ENCODE measurements at regions not wholly inside any gene's neighbourhood (a gene's known extent, or its start where the extent isn't known, plus 50 kb on each side); places are given as distances from the start of the nearest gene placed in this dataset.
A peak's percentile ranks its signal among the peaks of the same experiment; 100 is the strongest.

GRCh38 chr1:67597336-67597735 is 87.7 kb upstream of the GADD45A start:
- Histone ChIP-seq H3K27ac (no peak overlapping the region), H3F3A (ENCODE audit: insufficient read depth) (no peaks in the 10 kb centered on the region), H3K4me3 (no peak overlapping the region), H3K4me1 (ENCODE audit: insufficient read depth) (no peaks in the 10 kb centered on the region), H3K4me2 (ENCODE audit: unreplicated experiment) (no peak overlapping the region), H3K27me3 (replicated peaks; ENCODE audit: insufficient read depth) (no peaks in the 10 kb centered on the region), H4K20me1 (ENCODE audit: insufficient read depth) (no peaks in the 10 kb centered on the region), H3K9me3 (ENCODE audit: low read depth) (no peaks in the 10 kb centered on the region), H2AFZ (no peak overlapping the region), H3K9ac (no peak overlapping the region), H3K79me2 (ENCODE audit: insufficient read depth) (no peaks in the 10 kb centered on the region), H3K36me3 (ENCODE audit: low read depth) (no peaks in the 10 kb centered on the region), H3K9me2 (ENCODE audit: insufficient read depth) (no peaks in the 10 kb centered on the region)
- DNase-seq: no peak
- 42 to 47% methylated on average over 3 of the region's 3 CpGs for WGBS, 2 experiments (ENCODE audit: low coverage in 1 of 2, low lambda C conversion rate in 2 of 2, missing lambda C conversion rate in 2 of 2)
- in situ Hi-C loops (cut with MboI): no loop called here
- TF ChIP-seq EZH2 (IDR thresholded peaks at IDR 0.05; ENCODE audit: insufficient read depth, poor library complexity, severe bottlenecking) (no peak), EZH2phosphoT487 (IDR thresholded peaks at IDR 0.05; ENCODE audit: insufficient read depth, low read depth) (no peak)

- no peaks in the 10 kb centered on the region for H3K79me2 ChIP-seq (ENCODE audit: insufficient read depth)
- TF ChIP-seq EZH2phosphoT487 (IDR thresholded peaks at IDR 0.05; ENCODE audit: insufficient read depth, low read depth) (no peak), EZH2 (IDR thresholded peaks at IDR 0.05; ENCODE audit: insufficient read depth, poor library complexity, severe bottlenecking) (no peak)
- no peaks in the 10 kb centered on the region for H4K20me1 ChIP-seq (ENCODE audit: insufficient read depth)
- no peaks in the 10 kb centered on the region for H3K9me3 ChIP-seq (ENCODE audit: low read depth)
- no peaks in the 10 kb centered on the region for H3K4me1 ChIP-seq (ENCODE audit: insufficient read depth)
- no peaks in the 10 kb centered on the region for H3K27me3 ChIP-seq (replicated peaks; ENCODE audit: insufficient read depth)
- no peaks in the 10 kb centered on the region for H3F3A ChIP-seq (ENCODE audit: insufficient read depth)
- DNase-seq: no peak
- no peak overlapping the region for H2AFZ ChIP-seq
- WGBS, 2 experiments (ENCODE audit: low coverage in 1 of 2, low lambda C conversion rate in 2 of 2, missing lambda C conversion rate in 2 of 2): 77 to 92% methylated on average over 1 of the region's 1 CpG
- no peaks in the 10 kb centered on the region for H3K36me3 ChIP-seq (ENCODE audit: low read depth)
- H3K9ac ChIP-seq: no peak overlapping the region
- no peak overlapping the region for H3K4me2 ChIP-seq (ENCODE audit: unreplicated experiment)
- in situ Hi-C loops (cut with MboI): no loop called here
- H3K4me3 ChIP-seq: no peak overlapping the region
- no peak overlapping the region for H3K27ac ChIP-seq
- no peaks in the 10 kb centered on the region for H3K9me2 ChIP-seq (ENCODE audit: insufficient read depth)
Measured at GRCh38 chr1:67599085-67599484, 85.9 kb upstream of the GADD45A start.

GRCh38 chr1:67601539-67601938 is 83.5 kb upstream of the GADD45A start:
- in situ Hi-C loops (cut with MboI): no loop called here
- no peaks in the 10 kb centered on the region for H4K20me1 ChIP-seq (ENCODE audit: insufficient read depth)

GRCh38 chr1:67601955-67602354 is 83.0 kb upstream of the GADD45A start:
- Histone ChIP-seq H3K27ac (no peak overlapping the region), H3K9ac (no peak overlapping the region), H2AFZ (no peak overlapping the region), H3K4me3 (no peak overlapping the region), H3F3A (ENCODE audit: insufficient read depth) (no peaks in the 10 kb centered on the region), H3K27me3 (replicated peaks; ENCODE audit: insufficient read depth) (no peaks in the 10 kb centered on the region), H3K4me1 (ENCODE audit: insufficient read depth) (no peaks in the 10 kb centered on the region), H3K4me2 (ENCODE audit: unreplicated experiment) (no peak overlapping the region), H3K36me3 (ENCODE audit: low read depth) (no peaks in the 10 kb centered on the region), H4K20me1 (ENCODE audit: insufficient read depth) (no peaks in the 10 kb centered on the region), H3K9me2 (ENCODE audit: insufficient read depth) (no peaks in the 10 kb centered on the region), H3K9me3 (ENCODE audit: low read depth) (no peaks in the 10 kb centered on the region), H3K79me2 (ENCODE audit: insufficient read depth) (no peaks in the 10 kb centered on the region)
- TF ChIP-seq EZH2phosphoT487 (IDR thresholded peaks at IDR 0.05; ENCODE audit: insufficient read depth, low read depth) (no peak), EZH2 (IDR thresholded peaks at IDR 0.05; ENCODE audit: insufficient read depth, poor library complexity, severe bottlenecking) (no peak)
- WGBS, 2 experiments (ENCODE audit: low coverage in 1 of 2, low lambda C conversion rate in 2 of 2, missing lambda C conversion rate in 2 of 2): 93 to 94% methylated on average over 2 of the region's 2 CpGs
- in situ Hi-C loops (cut with MboI): no loop called here
- no peak for DNase-seq

More at GRCh38 chr1:67601539-67601938, 83.5 kb upstream of the GADD45A start:
- no peaks in the 10 kb centered on the region for H3K4me1 ChIP-seq (ENCODE audit: insufficient read depth)
- H3K36me3 ChIP-seq (ENCODE audit: low read depth): no peaks in the 10 kb centered on the region
- no peaks in the 10 kb centered on the region for H3F3A ChIP-seq (ENCODE audit: insufficient read depth)
- no peak overlapping the region for H3K27ac ChIP-seq
- WGBS, 2 experiments (ENCODE audit: low coverage in 1 of 2, low lambda C conversion rate in 2 of 2, missing lambda C conversion rate in 2 of 2): 96 to 100% methylated on average over 3 of the region's 3 CpGs
- DNase-seq: no peak
- H3K4me2 ChIP-seq (ENCODE audit: unreplicated experiment): no peak overlapping the region
- no peaks in the 10 kb centered on the region for H3K27me3 ChIP-seq (replicated peaks; ENCODE audit: insufficient read depth)
- no peak overlapping the region for H3K4me3 ChIP-seq
- no peak for TF ChIP-seq EZH2phosphoT487 (IDR thresholded peaks at IDR 0.05; ENCODE audit: insufficient read depth, low read depth)
- TF ChIP-seq EZH2 (IDR thresholded peaks at IDR 0.05; ENCODE audit: insufficient read depth, poor library complexity, severe bottlenecking): no peak
- H3K79me2 ChIP-seq (ENCODE audit: insufficient read depth): no peaks in the 10 kb centered on the region
- no peaks in the 10 kb centered on the region for H3K9me3 ChIP-seq (ENCODE audit: low read depth)
- H2AFZ ChIP-seq: no peak overlapping the region
- H3K9ac ChIP-seq: no peak overlapping the region
- no peaks in the 10 kb centered on the region for H3K9me2 ChIP-seq (ENCODE audit: insufficient read depth)

GRCh38 chr1:67604778-67605177 is 80.2 kb upstream of the GADD45A start:
- in situ Hi-C loops (cut with MboI): no loop called here
- no peaks in the 10 kb centered on the region for H3K4me1 ChIP-seq (ENCODE audit: insufficient read depth)
- H3K9me2 ChIP-seq (ENCODE audit: insufficient read depth): no peaks in the 10 kb centered on the region
- WGBS, 2 experiments (ENCODE audit: low coverage in 1 of 2, low lambda C conversion rate in 2 of 2, missing lambda C conversion rate in 2 of 2): 21 to 36% methylated on average over 5 of the region's 5 CpGs
- TF ChIP-seq EZH2 (IDR thresholded peaks at IDR 0.05; ENCODE audit: insufficient read depth, poor library complexity, severe bottlenecking): no peak
- no peak for TF ChIP-seq EZH2phosphoT487 (IDR thresholded peaks at IDR 0.05; ENCODE audit: insufficient read depth, low read depth)
- no peaks in the 10 kb centered on the region for H3K27me3 ChIP-seq (replicated peaks; ENCODE audit: insufficient read depth)
- no peak overlapping the region for H3K9ac ChIP-seq
- H3K79me2 ChIP-seq (ENCODE audit: insufficient read depth): no peaks in the 10 kb centered on the region
- H2AFZ ChIP-seq: peak overlapping the region; percentile 22; the same call in 1 of the 2 replicates
- H4K20me1 ChIP-seq (ENCODE audit: insufficient read depth): no peaks in the 10 kb centered on the region
- H3K9me3 ChIP-seq (ENCODE audit: low read depth): no peaks in the 10 kb centered on the region
- no peak overlapping the region for H3K4me2 ChIP-seq (ENCODE audit: unreplicated experiment)
- no peak for DNase-seq
- no peaks in the 10 kb centered on the region for H3F3A ChIP-seq (ENCODE audit: insufficient read depth)
- no peaks in the 10 kb centered on the region for H3K36me3 ChIP-seq (ENCODE audit: low read depth)
- H3K4me3 ChIP-seq: no peak overlapping the region
- H3K27ac ChIP-seq: no peak overlapping the region
